HCT116 (cell line): ENCODE measurements at regions not wholly inside any gene's neighbourhood (a gene's known extent, or its start where the extent isn't known, plus 50 kb on each side); places are given as distances from the start of the nearest gene placed in this dataset.

Source experiments
- CEBPB ChIP-seq: IDR thresholded peaks from 2 replicates; pipeline ENCODE4 v1.6.1; 2012; ENCODE audit warnings: low read depth
- POLR2AphosphoS5 ChIP-seq: IDR thresholded peaks from 2 replicates; pipeline ENCODE4 v1.6.1; 2011; ENCODE audit warnings: mild to moderate bottlenecking, low read depth, low read length, moderate library complexity
- RAD21 ChIP-seq: IDR thresholded peaks from 2 replicates; pipeline ENCODE4 v1.6.1; 2012; ENCODE audit warnings: low read depth, mild to moderate bottlenecking
- TF ChIP-seq, protein P1 (sequence below): IDR thresholded peaks from 2 replicates; pipeline ENCODE4 v1.6.1; 2012; ENCODE audit warnings: low read depth
- TF ChIP-seq, protein P2 (sequence below), 3 experiments: fragments of 200-600 bp in 1 of 3; sonication (generic) in 1 of 3; IDR thresholded peaks in 2 of 3; conservative IDR thresholded peaks in 1 of 3; 2 replicates each; pipeline ENCODE4 v1.5.1; 2012 to 2017; ENCODE audit warnings: low read depth in 2 of 3, low read length in 2 of 3, antibody characterized with exemption in 1 of 3, borderline replicate concordance in 1 of 3, control low read depth in 1 of 3, mild to moderate bottlenecking in 1 of 3, mixed read lengths in 1 of 3, mixed run types in 1 of 3, moderate library complexity in 1 of 3; ENCODE audit not compliant: insufficient read depth in 1 of 3

DNA sequence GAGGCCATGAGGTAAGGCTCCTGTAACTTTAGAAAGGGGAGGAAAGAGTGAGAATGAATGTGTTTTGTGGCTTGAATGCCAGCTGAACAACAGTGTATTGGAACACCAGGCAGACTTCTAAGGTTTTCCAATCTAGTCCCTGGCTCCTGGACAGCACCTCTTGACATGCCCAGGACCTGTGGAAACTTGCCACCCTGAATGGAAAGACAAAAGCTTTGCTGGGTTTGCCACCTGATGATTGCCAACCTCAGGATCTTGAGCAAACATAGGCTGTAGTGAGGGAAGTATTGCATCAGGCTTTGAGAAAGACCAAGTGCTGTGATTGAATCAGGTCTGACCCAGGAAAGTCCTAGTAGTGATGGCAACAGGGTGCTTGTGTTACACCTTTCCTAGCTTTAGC lies 1393.1 kb upstream of the DIAPH2 start:
- TF ChIP-seq POLR2AphosphoS5 (no peak), RAD21 (no peak), CEBPB (no peak)
- TF ChIP-seq, protein P1, sequence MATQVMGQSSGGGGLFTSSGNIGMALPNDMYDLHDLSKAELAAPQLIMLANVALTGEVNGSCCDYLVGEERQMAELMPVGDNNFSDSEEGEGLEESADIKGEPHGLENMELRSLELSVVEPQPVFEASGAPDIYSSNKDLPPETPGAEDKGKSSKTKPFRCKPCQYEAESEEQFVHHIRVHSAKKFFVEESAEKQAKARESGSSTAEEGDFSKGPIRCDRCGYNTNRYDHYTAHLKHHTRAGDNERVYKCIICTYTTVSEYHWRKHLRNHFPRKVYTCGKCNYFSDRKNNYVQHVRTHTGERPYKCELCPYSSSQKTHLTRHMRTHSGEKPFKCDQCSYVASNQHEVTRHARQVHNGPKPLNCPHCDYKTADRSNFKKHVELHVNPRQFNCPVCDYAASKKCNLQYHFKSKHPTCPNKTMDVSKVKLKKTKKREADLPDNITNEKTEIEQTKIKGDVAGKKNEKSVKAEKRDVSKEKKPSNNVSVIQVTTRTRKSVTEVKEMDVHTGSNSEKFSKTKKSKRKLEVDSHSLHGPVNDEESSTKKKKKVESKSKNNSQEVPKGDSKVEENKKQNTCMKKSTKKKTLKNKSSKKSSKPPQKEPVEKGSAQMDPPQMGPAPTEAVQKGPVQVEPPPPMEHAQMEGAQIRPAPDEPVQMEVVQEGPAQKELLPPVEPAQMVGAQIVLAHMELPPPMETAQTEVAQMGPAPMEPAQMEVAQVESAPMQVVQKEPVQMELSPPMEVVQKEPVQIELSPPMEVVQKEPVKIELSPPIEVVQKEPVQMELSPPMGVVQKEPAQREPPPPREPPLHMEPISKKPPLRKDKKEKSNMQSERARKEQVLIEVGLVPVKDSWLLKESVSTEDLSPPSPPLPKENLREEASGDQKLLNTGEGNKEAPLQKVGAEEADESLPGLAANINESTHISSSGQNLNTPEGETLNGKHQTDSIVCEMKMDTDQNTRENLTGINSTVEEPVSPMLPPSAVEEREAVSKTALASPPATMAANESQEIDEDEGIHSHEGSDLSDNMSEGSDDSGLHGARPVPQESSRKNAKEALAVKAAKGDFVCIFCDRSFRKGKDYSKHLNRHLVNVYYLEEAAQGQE: no peak
- TF ChIP-seq, protein P2, sequence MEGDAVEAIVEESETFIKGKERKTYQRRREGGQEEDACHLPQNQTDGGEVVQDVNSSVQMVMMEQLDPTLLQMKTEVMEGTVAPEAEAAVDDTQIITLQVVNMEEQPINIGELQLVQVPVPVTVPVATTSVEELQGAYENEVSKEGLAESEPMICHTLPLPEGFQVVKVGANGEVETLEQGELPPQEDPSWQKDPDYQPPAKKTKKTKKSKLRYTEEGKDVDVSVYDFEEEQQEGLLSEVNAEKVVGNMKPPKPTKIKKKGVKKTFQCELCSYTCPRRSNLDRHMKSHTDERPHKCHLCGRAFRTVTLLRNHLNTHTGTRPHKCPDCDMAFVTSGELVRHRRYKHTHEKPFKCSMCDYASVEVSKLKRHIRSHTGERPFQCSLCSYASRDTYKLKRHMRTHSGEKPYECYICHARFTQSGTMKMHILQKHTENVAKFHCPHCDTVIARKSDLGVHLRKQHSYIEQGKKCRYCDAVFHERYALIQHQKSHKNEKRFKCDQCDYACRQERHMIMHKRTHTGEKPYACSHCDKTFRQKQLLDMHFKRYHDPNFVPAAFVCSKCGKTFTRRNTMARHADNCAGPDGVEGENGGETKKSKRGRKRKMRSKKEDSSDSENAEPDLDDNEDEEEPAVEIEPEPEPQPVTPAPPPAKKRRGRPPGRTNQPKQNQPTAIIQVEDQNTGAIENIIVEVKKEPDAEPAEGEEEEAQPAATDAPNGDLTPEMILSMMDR (IDR thresholded peaks at IDR 0.05 in 2 of 3, conservative IDR thresholded peaks at IDR 0.05 in 1 of 3; ENCODE audit: borderline replicate concordance in 1 of 3, insufficient read depth in 1 of 3, low read depth in 2 of 3, low read length in 2 of 3): no peak
